Suprapubic skin (tissue), 4 donors: ENCODE measurements at regions not wholly inside any gene's neighbourhood (a gene's known extent, or its start where the extent isn't known, plus 50 kb on each side); places are given as distances from the start of the nearest gene placed in this dataset.
"Not testable (repeated sequence)": the region's sequence is repeated elsewhere in the genome, so short reads cannot be mapped to it uniquely, and the experiment has no call there.

Experiments used
- DNase-seq, 2 donors: peaks; one replicate each; pipeline ENCODE4 v3.0.0-alpha.2; 2019; ENCODE audit warnings: low spot score in 2 of 2
- H3K27ac ChIP-seq: fragments of 200-600 bp; sonication (generic); one replicate; pipeline ENCODE4 v1.5.1; 2019
- H3K27me3 ChIP-seq: fragments of 200-600 bp; sonication (generic); one replicate; pipeline ENCODE4 v1.5.1; 2019
- H3K36me3 ChIP-seq: fragments of 200-600 bp; sonication (generic); one replicate; pipeline ENCODE4 v1.5.1; 2019
- H3K4me1 ChIP-seq: fragments of 200-600 bp; sonication (generic); one replicate; pipeline ENCODE4 v1.5.1; 2019
- H3K4me3 ChIP-seq: fragments of 200-600 bp; sonication (generic); one replicate; pipeline ENCODE4 v1.5.1; 2019; ENCODE audit warnings: mild to moderate bottlenecking
- H3K9me3 ChIP-seq: fragments of 200-600 bp; sonication (generic); one replicate; pipeline ENCODE4 v1.5.1; 2019
- CTCF ChIP-seq, 2 donors: fragments of 200-600 bp in 1 of 2; fragments of 450-650 bp in 1 of 2; sonication (generic) in 1 of 2; IDR thresholded peaks; one replicate each; pipeline ENCODE4 v1.5.1; 2016 to 2019; ENCODE audit warnings: antibody characterized with exemption in 2 of 2, mild to moderate bottlenecking in 1 of 2, moderate library complexity in 1 of 2
- EP300 ChIP-seq: sonication (generic); formaldehyde crosslinking; IDR thresholded peaks from one replicate; pipeline ENCODE4 v1.6.1; 2017; ENCODE audit warnings: antibody characterized with exemption
- POLR2A ChIP-seq, 2 donors: fragments of 450-650 bp; IDR thresholded peaks; one replicate each; pipeline ENCODE4 v1.6.1; 2017; ENCODE audit warnings: antibody characterized with exemption in 2 of 2, mild to moderate bottlenecking in 2 of 2, moderate library complexity in 2 of 2
- POLR2AphosphoS5 ChIP-seq, 3 donors: sonication (generic); formaldehyde crosslinking; IDR thresholded peaks; one replicate each; pipeline ENCODE4 v1.6.1; 2017; ENCODE audit warnings: antibody characterized with exemption in 3 of 3
- WGBS: methylation state at CpG from one replicate; pipeline ENCODE4 v1.1.5; 2018; 5-methylcytosine and 5-hydroxymethylcytosine counted together

- no peaks in the 10 kb centered on the region for H3K9me3 ChIP-seq
- no peak for DNase-seq
- H3K4me1 ChIP-seq = no peaks in the 10 kb centered on the region
- H3K36me3 ChIP-seq = no peaks in the 10 kb centered on the region
- WGBS = 95% methylated on average over 1 of the region's 1 CpG
- H3K27ac ChIP-seq = no peak overlapping the region
- TF ChIP-seq CTCF (IDR thresholded peaks at IDR 0.05) = no peak
- TF ChIP-seq POLR2AphosphoS5 (IDR thresholded peaks at IDR 0.05) = no peak
- TF ChIP-seq EP300 = no peak
- no peak for TF ChIP-seq POLR2A (IDR thresholded peaks at IDR 0.05)
- no peaks in the 10 kb centered on the region for H3K27me3 ChIP-seq
- no peak overlapping the region for H3K4me3 ChIP-seq
Observed at GRCh38 chr3:164732166-164732565, 346.1 kb downstream of the SI start.

DNA sequence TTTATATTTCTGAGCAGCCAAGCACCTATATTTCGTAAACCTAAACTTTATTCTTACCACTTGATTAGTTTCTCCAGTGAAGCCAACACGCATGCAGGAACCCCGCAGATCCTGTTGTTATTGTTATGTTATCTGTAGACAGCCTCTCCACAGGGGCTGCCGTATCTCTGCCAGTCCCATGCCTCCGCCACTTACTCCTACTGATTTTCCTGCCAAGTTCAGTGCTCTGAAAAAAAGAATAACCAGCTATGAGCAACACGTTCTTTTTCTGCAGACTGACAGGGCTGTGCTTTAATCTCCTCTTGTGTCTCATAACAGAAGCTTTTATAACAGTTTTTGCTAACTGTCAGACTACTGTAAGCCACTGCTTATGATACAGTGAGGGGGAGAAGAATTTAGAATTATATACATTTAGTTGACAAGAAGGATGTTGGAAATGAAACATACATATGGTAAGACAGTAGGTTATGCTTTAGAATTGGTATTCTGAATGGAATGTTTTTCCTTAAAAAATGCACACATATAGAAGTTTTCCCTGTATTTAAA, 347.4 kb downstream of the SI start:
- Histone ChIP-seq H3K36me3 (no peaks in the 10 kb centered on the region), H3K4me3 (no peak overlapping the region), H3K4me1 (no peaks in the 10 kb centered on the region), H3K27me3 (no peaks in the 10 kb centered on the region), H3K27ac (no peak overlapping the region), H3K9me3 (no peaks in the 10 kb centered on the region)
- no peak for DNase-seq
- TF ChIP-seq CTCF (IDR thresholded peaks at IDR 0.05) (no peak), POLR2AphosphoS5 (IDR thresholded peaks at IDR 0.05) (no peak), EP300 (no peak), POLR2A (IDR thresholded peaks at IDR 0.05) (no peak)
- 71% methylated on average over 6 of the region's 6 CpGs for WGBS

DNA sequence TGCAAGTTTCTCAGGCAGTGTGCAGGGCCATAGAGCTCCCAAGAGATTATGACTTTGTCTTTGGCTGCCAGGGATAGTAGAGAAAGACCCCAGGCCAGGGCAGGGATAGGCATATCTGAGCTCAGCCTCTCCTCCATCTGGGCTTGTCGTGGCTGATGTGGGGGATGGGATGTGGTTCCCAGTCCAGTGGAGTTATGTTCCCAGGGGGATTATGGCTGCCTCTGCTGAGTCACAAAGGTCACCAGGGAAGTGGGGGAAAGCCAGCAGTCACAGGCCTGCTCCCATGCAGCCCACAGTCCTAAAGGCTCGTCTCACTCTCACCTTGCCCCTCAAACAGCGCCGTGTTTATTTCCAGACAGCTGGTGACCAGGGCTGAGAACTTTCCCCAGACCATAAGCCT, 354.9 kb downstream of the SI start:
- Histone ChIP-seq H3K36me3 (no peaks in the 10 kb centered on the region), H3K4me3 (no peak overlapping the region), H3K4me1 (no peaks in the 10 kb centered on the region), H3K27ac (no peak overlapping the region), H3K27me3 (no peaks in the 10 kb centered on the region), H3K9me3 (no peaks in the 10 kb centered on the region)
- TF ChIP-seq POLR2A (IDR thresholded peaks at IDR 0.05) (no peak), POLR2AphosphoS5 (IDR thresholded peaks at IDR 0.05) (no peak), EP300 (no peak), CTCF (IDR thresholded peaks at IDR 0.05) (no peak)
- no peak for DNase-seq
- WGBS = 81% methylated on average over 3 of the region's 4 CpGs

- not testable (repeated sequence) for H3K9me3 ChIP-seq, DNase-seq, H3K4me3 ChIP-seq, H3K4me1 ChIP-seq, H3K27ac ChIP-seq, H3K36me3 ChIP-seq, H3K27me3 ChIP-seq
- 88% methylated on average over 9 of the region's 13 CpGs for WGBS
Observed at GRCh38 chr3:164702808-164703207, 375.5 kb downstream of the SI start.

DNA sequence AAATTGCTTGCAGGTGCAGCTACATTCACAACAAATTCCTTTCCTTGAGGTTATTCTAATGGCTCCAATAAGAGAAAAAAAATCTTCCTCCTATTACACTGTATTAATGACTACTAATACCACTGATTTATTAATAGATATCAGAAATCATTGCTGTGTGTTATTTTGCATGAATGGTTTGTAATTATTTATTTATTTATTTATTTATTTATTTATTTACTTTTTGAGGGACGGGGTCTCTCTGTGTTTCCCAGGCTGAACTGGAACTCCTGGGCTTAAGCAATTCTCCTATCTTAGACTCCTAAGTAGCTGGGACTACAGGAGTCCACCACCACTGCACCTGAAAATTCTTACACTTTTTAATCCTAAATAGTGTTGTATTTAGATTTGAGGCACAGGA, 390.4 kb downstream of the SI start:
- Histone ChIP-seq H3K9me3 (no peaks in the 10 kb centered on the region), H3K4me1 (no peaks in the 10 kb centered on the region), H3K27me3 (no peaks in the 10 kb centered on the region), H3K27ac (no peak overlapping the region), H3K36me3 (no peaks in the 10 kb centered on the region), H3K4me3 (no peak overlapping the region)
- TF ChIP-seq CTCF (IDR thresholded peaks at IDR 0.05) (no peak), POLR2AphosphoS5 (IDR thresholded peaks at IDR 0.05) (no peak), EP300 (no peak), POLR2A (IDR thresholded peaks at IDR 0.05) (no peak)
- DNase-seq = no peak
- WGBS = 73% methylated on average over 1 of the region's 1 CpG

DNA sequence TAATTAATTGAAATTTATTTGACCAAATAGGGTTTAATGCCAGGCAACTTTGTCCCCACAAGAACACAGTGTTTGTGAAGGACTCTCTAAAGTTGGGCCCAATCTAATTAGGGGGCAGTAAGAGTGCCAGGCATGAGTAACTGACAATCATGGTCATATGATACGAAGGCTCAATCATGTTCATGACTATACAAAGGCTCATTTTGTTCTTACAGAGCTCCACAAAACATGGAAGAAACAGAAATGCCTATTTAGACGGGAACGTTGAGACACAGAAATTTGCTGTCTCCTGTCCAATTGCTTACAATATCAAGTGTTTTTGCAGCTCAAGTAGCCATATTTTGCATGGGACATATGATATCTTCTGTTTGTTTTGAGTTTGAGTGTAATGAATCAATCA, 391.1 kb downstream of the SI start:
- H3K27ac ChIP-seq = no peak overlapping the region
- 61% methylated on average over 3 of the region's 3 CpGs for WGBS

More for the DNA sequence above, 391.1 kb downstream of the SI start:
- DNase-seq = no peak
- H3K4me3 ChIP-seq = no peak overlapping the region
- H3K27me3 ChIP-seq = no peaks in the 10 kb centered on the region
- H3K36me3 ChIP-seq = no peaks in the 10 kb centered on the region
- H3K9me3 ChIP-seq = no peaks in the 10 kb centered on the region
- no peaks in the 10 kb centered on the region for H3K4me1 ChIP-seq
- TF ChIP-seq CTCF (IDR thresholded peaks at IDR 0.05) (no peak), POLR2A (IDR thresholded peaks at IDR 0.05) (no peak), POLR2AphosphoS5 (IDR thresholded peaks at IDR 0.05) (no peak), EP300 (no peak)
